PC-3 (cell line): ENCODE measurements at regions not wholly inside any gene's neighbourhood (a gene's known extent, or its start where the extent isn't known, plus 50 kb on each side); places are given as distances from the start of the nearest gene placed in this dataset.

ENCODE experiments used
- ATAC-seq: fragments of 200-7000 bp; cut with Tn5 transposase; 2 replicates; pipeline ENCODE4 v1.9.1; 2020; ENCODE audit warnings: mild to moderate bottlenecking, moderate library complexity
- BruUV-seq: library from RNA; stranded (reverse); fragments of 400-500 nt; replicated peaks from 2 replicates; lab custom pipeline; 2021; lab: Mats Ljungman, UMichigan
- CTCF ChIA-PET: fragments of 300-600 bp; sonication (Branson Sonifier 250); formaldehyde crosslinking; loops from one replicate; lab custom pipeline; 2022; ENCODE audit warnings: antibody characterized with exemption; lab: Charles Lee
- POLR2A ChIA-PET: fragments of 300-600 bp; sonication (Branson Sonifier 250); formaldehyde crosslinking; loops from one replicate; lab custom pipeline; 2022; ENCODE audit warnings: antibody characterized with exemption; ENCODE audit not compliant: unreplicated experiment; lab: Charles Lee
- DNase-seq: peaks from one replicate; pipeline ENCODE4 v3.0.0-alpha.2; 2015
- H2AFZ ChIP-seq: fragments of 300-600 bp; sonication (generic); 2 replicates; pipeline ENCODE4 v1.6.0; 2016; ENCODE audit warnings: antibody characterized with exemption, low read length
- H3F3A ChIP-seq: fragments of 300-600 bp; sonication (generic); one replicate; pipeline ENCODE4 v1.6.0; 2017; ENCODE audit warnings: antibody characterized with exemption, low read length, control low read depth, mild to moderate bottlenecking; ENCODE audit not compliant: unreplicated experiment
- H3K27ac ChIP-seq: fragments of 300-600 bp; sonication (generic); 2 replicates; pipeline ENCODE4 v1.5.1; 2016; ENCODE audit warnings: mild to moderate bottlenecking, low read length
- H3K27me3 ChIP-seq: fragments of 300-600 bp; sonication (generic); 2 replicates; pipeline ENCODE4 v1.6.1; 2016; ENCODE audit warnings: low read length, mixed read lengths
- H3K36me3 ChIP-seq: fragments of 300-600 bp; sonication (generic); 2 replicates; pipeline ENCODE4 v1.6.1; 2016; ENCODE audit warnings: low read depth, mixed run types, low read length, mixed read lengths
- H3K4me1 ChIP-seq: fragments of 300-600 bp; sonication (generic); 2 replicates; pipeline ENCODE4 v1.5.1; 2016; ENCODE audit warnings: low read length; ENCODE audit not compliant: insufficient read depth
- H3K4me2 ChIP-seq: fragments of 300-600 bp; sonication (generic); 2 replicates; pipeline ENCODE4 v1.6.0; 2016; ENCODE audit warnings: low read length
- H3K4me3 ChIP-seq: fragments of 300-600 bp; sonication (generic); 2 replicates; pipeline ENCODE4 v1.5.1; 2016; ENCODE audit warnings: mild to moderate bottlenecking, low read length, mixed read lengths
- H3K79me2 ChIP-seq: fragments of 300-600 bp; sonication (generic); 2 replicates; pipeline ENCODE4 v1.6.1; 2017; ENCODE audit warnings: low read length, mixed read lengths
- H3K9ac ChIP-seq: fragments of 300-600 bp; sonication (generic); 2 replicates; pipeline ENCODE4 v1.6.0; 2016; ENCODE audit warnings: mild to moderate bottlenecking, low read length
- H3K9me2 ChIP-seq: fragments of 300-600 bp; sonication (generic); replicated peaks from 2 replicates; pipeline ENCODE4 v1.6.1; 2016; ENCODE audit warnings: mixed run types, low read length, mixed read lengths
- H3K9me3 ChIP-seq: fragments of 300-600 bp; sonication (generic); 2 replicates; pipeline ENCODE4 v1.6.1; 2016; ENCODE audit warnings: low read length, mixed read lengths
- H4K20me1 ChIP-seq: fragments of 300-600 bp; sonication (generic); 2 replicates; pipeline ENCODE4 v1.6.1; 2016; ENCODE audit warnings: low read length, mixed read lengths
- EZH2 ChIP-seq: fragments of 300-600 bp; sonication (generic); IDR thresholded peaks from one replicate; pipeline ENCODE4 v1.6.1; 2017; ENCODE audit warnings: antibody characterized with exemption, mild to moderate bottlenecking, low read length; ENCODE audit not compliant: unreplicated experiment
- EZH2phosphoT487 ChIP-seq: fragments of 300-600 bp; sonication (generic); IDR thresholded peaks from 2 replicates; pipeline ENCODE4 v1.6.1; 2018; ENCODE audit warnings: mild to moderate bottlenecking, antibody characterized with exemption, low read length, borderline replicate concordance
- intact Hi-C: fragments of 100-400 bp; cut with micrococcal nuclease; formaldehyde crosslinking; loops from 2 replicates; pipeline ENCODE4 v1.9.0; 2023
- TF ChIP-seq, protein P1 (sequence below): fragments of 300-600 bp; sonication (generic); conservative IDR thresholded peaks from 2 replicates; pipeline ENCODE4 v1.5.1; 2017; ENCODE audit warnings: antibody characterized with exemption, low read depth, mild to moderate bottlenecking, low read length

DNA sequence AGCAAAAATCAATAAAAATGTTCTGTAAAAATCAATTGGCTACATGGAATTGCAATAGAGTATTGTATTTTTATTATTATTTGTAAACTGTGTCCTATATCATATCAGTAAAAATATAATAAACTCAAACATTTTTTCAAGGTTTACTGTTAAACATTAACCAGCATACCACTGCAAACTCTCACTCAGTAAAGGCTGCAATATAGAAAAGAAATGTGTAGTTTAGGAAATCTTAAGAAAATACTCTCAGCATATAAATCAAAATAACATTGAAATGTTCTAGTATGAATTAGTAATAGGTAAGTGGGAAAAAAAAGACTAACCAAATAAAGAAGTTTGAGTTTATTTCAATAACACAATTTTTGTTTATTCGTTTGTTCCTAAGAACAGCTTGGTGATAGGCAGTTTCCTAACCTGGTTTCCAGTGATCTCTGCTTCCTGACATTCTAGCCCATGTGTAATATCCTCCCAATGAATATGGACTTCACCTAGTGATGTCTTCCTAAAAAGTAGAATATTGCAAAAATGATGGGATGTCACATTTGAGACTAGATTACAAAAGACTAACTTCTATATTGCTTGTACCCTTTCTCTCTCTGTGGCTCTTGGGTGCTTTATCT lies 870.1 kb downstream of the BRINP3 start:
- Histone ChIP-seq H3K79me2 (no peaks in the 10 kb centered on the region), H3K27ac (peak overlapping the region; percentile 46), H4K20me1 (no peaks in the 10 kb centered on the region), H3K9ac (no peak overlapping the region), H3K9me3 (no peaks in the 10 kb centered on the region), H3K4me3 (no peak overlapping the region), H3K36me3 (no peaks in the 10 kb centered on the region), H3F3A (no peaks in the 10 kb centered on the region), H3K9me2 (no peaks in the 10 kb centered on the region), H2AFZ (no peak overlapping the region), H3K4me1 (peaks cover 33% of the 10 kb centered on the region), H3K4me2 (peak overlapping the region; percentile 53), H3K27me3 (no peaks in the 10 kb centered on the region)
- intact Hi-C loops = loop anchor here (5.0 kb wide), 1 partner anchor 175 kb away; no protein-coding TSS in a partner anchor
- TF ChIP-seq EZH2phosphoT487 (no peak), EZH2 (no peak)
- TF ChIP-seq, protein P1, sequence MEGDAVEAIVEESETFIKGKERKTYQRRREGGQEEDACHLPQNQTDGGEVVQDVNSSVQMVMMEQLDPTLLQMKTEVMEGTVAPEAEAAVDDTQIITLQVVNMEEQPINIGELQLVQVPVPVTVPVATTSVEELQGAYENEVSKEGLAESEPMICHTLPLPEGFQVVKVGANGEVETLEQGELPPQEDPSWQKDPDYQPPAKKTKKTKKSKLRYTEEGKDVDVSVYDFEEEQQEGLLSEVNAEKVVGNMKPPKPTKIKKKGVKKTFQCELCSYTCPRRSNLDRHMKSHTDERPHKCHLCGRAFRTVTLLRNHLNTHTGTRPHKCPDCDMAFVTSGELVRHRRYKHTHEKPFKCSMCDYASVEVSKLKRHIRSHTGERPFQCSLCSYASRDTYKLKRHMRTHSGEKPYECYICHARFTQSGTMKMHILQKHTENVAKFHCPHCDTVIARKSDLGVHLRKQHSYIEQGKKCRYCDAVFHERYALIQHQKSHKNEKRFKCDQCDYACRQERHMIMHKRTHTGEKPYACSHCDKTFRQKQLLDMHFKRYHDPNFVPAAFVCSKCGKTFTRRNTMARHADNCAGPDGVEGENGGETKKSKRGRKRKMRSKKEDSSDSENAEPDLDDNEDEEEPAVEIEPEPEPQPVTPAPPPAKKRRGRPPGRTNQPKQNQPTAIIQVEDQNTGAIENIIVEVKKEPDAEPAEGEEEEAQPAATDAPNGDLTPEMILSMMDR = no peak
- no peak for DNase-seq
- ATAC-seq = peak; percentile 47
- BruUV-seq = no TSS peak
- ChIA-PET CTCF (no interaction called here), POLR2A (no interaction called here)

DNA sequence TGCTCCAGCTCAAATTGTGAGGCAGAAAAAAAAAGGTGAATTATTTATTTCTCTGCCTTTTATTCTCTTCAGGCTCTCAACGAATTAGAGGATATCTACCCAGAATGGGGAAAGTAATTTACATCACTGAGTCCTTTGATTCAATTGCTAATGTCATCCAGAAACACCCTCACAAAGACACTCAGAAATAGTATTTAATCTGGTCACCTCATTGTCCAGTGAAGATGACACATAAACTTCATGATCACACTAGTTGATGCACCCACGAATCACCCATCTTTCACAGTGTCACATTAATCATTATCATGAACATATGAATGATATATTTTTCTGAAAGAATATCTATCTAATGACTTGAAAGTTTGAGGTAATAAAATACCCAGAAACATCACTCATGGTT lies 868.5 kb downstream of the BRINP3 start:
- intact Hi-C loops = loop anchor here (5.0 kb wide), 1 partner anchor 177 kb away; no protein-coding TSS in a partner anchor
- Histone ChIP-seq H4K20me1 (no peaks in the 10 kb centered on the region), H3K79me2 (no peaks in the 10 kb centered on the region), H3F3A (no peaks in the 10 kb centered on the region), H3K27me3 (no peaks in the 10 kb centered on the region), H3K27ac (no peak overlapping the region), H3K36me3 (no peaks in the 10 kb centered on the region), H3K4me2 (no peak overlapping the region), H3K9ac (no peak overlapping the region), H3K9me3 (no peaks in the 10 kb centered on the region), H3K9me2 (no peaks in the 10 kb centered on the region), H2AFZ (no peak overlapping the region), H3K4me3 (no peak overlapping the region), H3K4me1 (peaks cover 33% of the 10 kb centered on the region)
- no peak for DNase-seq
- TF ChIP-seq EZH2 (no peak), EZH2phosphoT487 (no peak)
- TF ChIP-seq, protein P1 = no peak
- BruUV-seq = no TSS peak
- POLR2A ChIA-PET = no interaction called here
- no peak for ATAC-seq
- CTCF ChIA-PET = no interaction called here

GRCh38 chr1:189616893-189617292 lies 860.8 kb downstream of the BRINP3 start:
- DNase-seq = peak; percentile 77
- Histone ChIP-seq H3K27ac (no peak overlapping the region), H3K9ac (no peak overlapping the region), H2AFZ (no peak overlapping the region), H3K4me2 (no peak overlapping the region), H3K36me3 (no peaks in the 10 kb centered on the region), H3K4me1 (peaks cover 21% of the 10 kb centered on the region), H3K79me2 (no peaks in the 10 kb centered on the region), H3K4me3 (no peak overlapping the region), H4K20me1 (no peaks in the 10 kb centered on the region), H3K9me3 (no peaks in the 10 kb centered on the region), H3F3A (no peaks in the 10 kb centered on the region), H3K27me3 (no peaks in the 10 kb centered on the region), H3K9me2 (no peaks in the 10 kb centered on the region)
- no TSS peak for BruUV-seq
- peak; percentile 34 for ATAC-seq
- TF ChIP-seq EZH2phosphoT487 (no peak), EZH2 (no peak)
- TF ChIP-seq, protein P1 = no peak
- intact Hi-C loops = no loop called here
- ChIA-PET POLR2A (no interaction called here), CTCF (no interaction called here)
